Iris pigment epithelial cell (primary cell): ENCODE measurements at regions not wholly inside any gene's neighbourhood (a gene's known extent, or its start where the extent isn't known, plus 50 kb on each side); places are given as distances from the start of the nearest gene placed in this dataset.

Experiments used
- DNase-seq: peaks from one replicate; pipeline ENCODE4 v3.0.0-alpha.2; 2011; ENCODE audit warnings: low read depth

GRCh38 chr6:149182262-149182661, 135.2 kb upstream of the TAB2 start:
- DNase-seq = no peak

- DNase-seq = no peak
These were observed 133.0 kb upstream of the TAB2 start for GRCh38 chr6:149184523-149184922.

GRCh38 chr6:149185799-149186357, 131.6 kb upstream of the TAB2 start:
- DNase-seq = no peak

GRCh38 chr6:149186873-149187272, 130.6 kb upstream of the TAB2 start:
- DNase-seq = no peak

- DNase-seq = peak; percentile 54
These were observed 127.2 kb upstream of the TAB2 start for GRCh38 chr6:149190224-149190831.

GRCh38 chr6:149194820-149195558, 122.5 kb upstream of the TAB2 start:
- no peak for DNase-seq

- no peak for DNase-seq
These were observed 121.4 kb upstream of the TAB2 start for GRCh38 chr6:149196091-149196490.

GRCh38 chr6:149197482-149197881, 120.0 kb upstream of the TAB2 start:
- no peak for DNase-seq

- no peak for DNase-seq
These were observed 119.2 kb upstream of the TAB2 start for GRCh38 chr6:149198265-149198664.

GRCh38 chr6:149200282-149200945, 117.1 kb upstream of the TAB2 start:
- DNase-seq = no peak

GRCh38 chr6:149201068-149201655, 116.3 kb upstream of the TAB2 start:
- DNase-seq = no peak

- no peak for DNase-seq
These were observed 115.4 kb upstream of the TAB2 start for GRCh38 chr6:149202100-149202499.

GRCh38 chr6:149202952-149203351, 114.6 kb upstream of the TAB2 start:
- no peak for DNase-seq

- no peak for DNase-seq
These were observed 114.0 kb upstream of the TAB2 start for GRCh38 chr6:149203509-149203908.

- DNase-seq = no peak
These were observed 109.3 kb upstream of the TAB2 start for GRCh38 chr6:149208134-149208601.

GRCh38 chr6:149209871-149210775, 107.4 kb upstream of the TAB2 start:
- DNase-seq = peak; percentile 85

GRCh38 chr6:149211046-149211571, 106.4 kb upstream of the TAB2 start:
- peak; percentile 44 for DNase-seq

- DNase-seq = peak; percentile 31
These were observed 105.3 kb upstream of the TAB2 start for GRCh38 chr6:149212206-149212605.

GRCh38 chr6:149212892-149213801, 104.4 kb upstream of the TAB2 start:
- peak; percentile 57 for DNase-seq

GRCh38 chr6:149213829-149214228, 103.7 kb upstream of the TAB2 start:
- peak; percentile 81 for DNase-seq
